ENCODE measurements at regions not wholly inside any gene's neighbourhood (a gene's known extent, or its start where the extent isn't known, plus 50 kb on each side); places are given as distances from the start of the nearest gene placed in this dataset.

DNA sequence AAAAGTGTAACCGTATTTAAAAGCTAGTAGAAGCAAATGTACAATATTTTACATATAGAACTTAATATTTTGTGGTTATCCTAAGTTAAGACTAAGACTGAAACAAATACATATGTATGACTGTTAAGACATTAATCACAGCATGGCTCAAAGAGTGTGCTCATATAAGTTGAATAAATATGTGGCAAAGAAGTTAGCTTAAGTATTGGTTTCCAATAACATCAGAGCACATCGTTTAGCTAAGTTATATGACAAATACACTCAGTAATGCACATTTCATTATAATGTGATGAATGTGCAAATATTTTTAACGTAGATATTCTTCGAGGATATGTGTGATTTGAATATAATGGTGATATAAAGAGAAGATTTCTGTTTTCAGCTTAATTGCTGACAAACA, 253.8 kb downstream of the SLITRK5 start:
- ChIA-PET POLR2A (no interaction called here), CTCF (no interaction called here), RAD21 (ENCODE audit: low non-redundant PET in 1 of 2, low total read pairs in 2 of 2, uncharacterized antibody in 2 of 2, unreplicated experiment in 2 of 2) (no interaction called here)
- ATAC-seq (no peak), DNase-seq (ENCODE audit: low read depth, low spot score) (no peak)
- H3K36me3 ChIP-seq (ENCODE audit: control insufficient read depth in 1 of 2, insufficient read depth in 2 of 2, low read length in 2 of 2), result no peaks in the 10 kb centered on the region
- no peaks in the 10 kb centered on the region for H3K79me2 ChIP-seq (ENCODE audit: insufficient read depth, low read length)
- no peak overlapping the region for H3K9ac ChIP-seq (ENCODE audit: low read length)
- H3K4me2 ChIP-seq (ENCODE audit: low read length), result no peak overlapping the region
- intact Hi-C loops (cut with micrococcal nuclease), result no loop called here
- no peaks in the 10 kb centered on the region for H3K4me1 ChIP-seq (ENCODE audit: control insufficient read depth in 1 of 2, insufficient read depth in 2 of 2, low read length in 2 of 2)
- H3K27ac ChIP-seq (ENCODE audit: low read depth, low read length), result no peak overlapping the region
- H3K4me3 ChIP-seq (replicated peaks in 1 of 2; ENCODE audit: low read depth in 1 of 2, low read length in 2 of 2), result no peak overlapping the region
- BruUV-seq (replicated peaks), result no TSS peak
- TF ChIP-seq, protein P1, sequence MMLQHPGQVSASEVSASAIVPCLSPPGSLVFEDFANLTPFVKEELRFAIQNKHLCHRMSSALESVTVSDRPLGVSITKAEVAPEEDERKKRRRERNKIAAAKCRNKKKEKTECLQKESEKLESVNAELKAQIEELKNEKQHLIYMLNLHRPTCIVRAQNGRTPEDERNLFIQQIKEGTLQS (IDR thresholded peaks at IDR 0.05), result no peak
- TF ChIP-seq, protein P2, sequence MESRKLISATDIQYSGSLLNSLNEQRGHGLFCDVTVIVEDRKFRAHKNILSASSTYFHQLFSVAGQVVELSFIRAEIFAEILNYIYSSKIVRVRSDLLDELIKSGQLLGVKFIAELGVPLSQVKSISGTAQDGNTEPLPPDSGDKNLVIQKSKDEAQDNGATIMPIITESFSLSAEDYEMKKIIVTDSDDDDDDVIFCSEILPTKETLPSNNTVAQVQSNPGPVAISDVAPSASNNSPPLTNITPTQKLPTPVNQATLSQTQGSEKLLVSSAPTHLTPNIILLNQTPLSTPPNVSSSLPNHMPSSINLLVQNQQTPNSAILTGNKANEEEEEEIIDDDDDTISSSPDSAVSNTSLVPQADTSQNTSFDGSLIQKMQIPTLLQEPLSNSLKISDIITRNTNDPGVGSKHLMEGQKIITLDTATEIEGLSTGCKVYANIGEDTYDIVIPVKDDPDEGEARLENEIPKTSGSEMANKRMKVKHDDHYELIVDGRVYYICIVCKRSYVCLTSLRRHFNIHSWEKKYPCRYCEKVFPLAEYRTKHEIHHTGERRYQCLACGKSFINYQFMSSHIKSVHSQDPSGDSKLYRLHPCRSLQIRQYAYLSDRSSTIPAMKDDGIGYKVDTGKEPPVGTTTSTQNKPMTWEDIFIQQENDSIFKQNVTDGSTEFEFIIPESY (IDR thresholded peaks at IDR 0.05; ENCODE audit: extremely low read depth, insufficient replicate concordance, low read length), result no peak
- TF ChIP-seq TCF7L2 (IDR thresholded peaks at IDR 0.05; ENCODE audit: borderline replicate concordance, extremely low read depth, insufficient read depth, insufficient read length) (no peak), SRF (IDR thresholded peaks at IDR 0.05; ENCODE audit: low read depth) (no peak), CBX3 (IDR thresholded peaks at IDR 0.05; ENCODE audit: low read depth) (no peak), ZFX (IDR thresholded peaks at IDR 0.05) (no peak), CEBPB (IDR thresholded peaks at IDR 0.05; ENCODE audit: low read depth) (no peak), EZH2phosphoT487 (IDR thresholded peaks at IDR 0.05; ENCODE audit: borderline replicate concordance) (no peak), JUND (IDR thresholded peaks at IDR 0.05) (no peak), SP1 (IDR thresholded peaks at IDR 0.05; ENCODE audit: low read depth) (no peak), SIN3A (IDR thresholded peaks at IDR 0.05; ENCODE audit: low read depth) (no peak)
- TF ChIP-seq, protein P3, sequence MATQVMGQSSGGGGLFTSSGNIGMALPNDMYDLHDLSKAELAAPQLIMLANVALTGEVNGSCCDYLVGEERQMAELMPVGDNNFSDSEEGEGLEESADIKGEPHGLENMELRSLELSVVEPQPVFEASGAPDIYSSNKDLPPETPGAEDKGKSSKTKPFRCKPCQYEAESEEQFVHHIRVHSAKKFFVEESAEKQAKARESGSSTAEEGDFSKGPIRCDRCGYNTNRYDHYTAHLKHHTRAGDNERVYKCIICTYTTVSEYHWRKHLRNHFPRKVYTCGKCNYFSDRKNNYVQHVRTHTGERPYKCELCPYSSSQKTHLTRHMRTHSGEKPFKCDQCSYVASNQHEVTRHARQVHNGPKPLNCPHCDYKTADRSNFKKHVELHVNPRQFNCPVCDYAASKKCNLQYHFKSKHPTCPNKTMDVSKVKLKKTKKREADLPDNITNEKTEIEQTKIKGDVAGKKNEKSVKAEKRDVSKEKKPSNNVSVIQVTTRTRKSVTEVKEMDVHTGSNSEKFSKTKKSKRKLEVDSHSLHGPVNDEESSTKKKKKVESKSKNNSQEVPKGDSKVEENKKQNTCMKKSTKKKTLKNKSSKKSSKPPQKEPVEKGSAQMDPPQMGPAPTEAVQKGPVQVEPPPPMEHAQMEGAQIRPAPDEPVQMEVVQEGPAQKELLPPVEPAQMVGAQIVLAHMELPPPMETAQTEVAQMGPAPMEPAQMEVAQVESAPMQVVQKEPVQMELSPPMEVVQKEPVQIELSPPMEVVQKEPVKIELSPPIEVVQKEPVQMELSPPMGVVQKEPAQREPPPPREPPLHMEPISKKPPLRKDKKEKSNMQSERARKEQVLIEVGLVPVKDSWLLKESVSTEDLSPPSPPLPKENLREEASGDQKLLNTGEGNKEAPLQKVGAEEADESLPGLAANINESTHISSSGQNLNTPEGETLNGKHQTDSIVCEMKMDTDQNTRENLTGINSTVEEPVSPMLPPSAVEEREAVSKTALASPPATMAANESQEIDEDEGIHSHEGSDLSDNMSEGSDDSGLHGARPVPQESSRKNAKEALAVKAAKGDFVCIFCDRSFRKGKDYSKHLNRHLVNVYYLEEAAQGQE (IDR thresholded peaks at IDR 0.05; ENCODE audit: low read depth), result no peak
- TF ChIP-seq, protein P4, sequence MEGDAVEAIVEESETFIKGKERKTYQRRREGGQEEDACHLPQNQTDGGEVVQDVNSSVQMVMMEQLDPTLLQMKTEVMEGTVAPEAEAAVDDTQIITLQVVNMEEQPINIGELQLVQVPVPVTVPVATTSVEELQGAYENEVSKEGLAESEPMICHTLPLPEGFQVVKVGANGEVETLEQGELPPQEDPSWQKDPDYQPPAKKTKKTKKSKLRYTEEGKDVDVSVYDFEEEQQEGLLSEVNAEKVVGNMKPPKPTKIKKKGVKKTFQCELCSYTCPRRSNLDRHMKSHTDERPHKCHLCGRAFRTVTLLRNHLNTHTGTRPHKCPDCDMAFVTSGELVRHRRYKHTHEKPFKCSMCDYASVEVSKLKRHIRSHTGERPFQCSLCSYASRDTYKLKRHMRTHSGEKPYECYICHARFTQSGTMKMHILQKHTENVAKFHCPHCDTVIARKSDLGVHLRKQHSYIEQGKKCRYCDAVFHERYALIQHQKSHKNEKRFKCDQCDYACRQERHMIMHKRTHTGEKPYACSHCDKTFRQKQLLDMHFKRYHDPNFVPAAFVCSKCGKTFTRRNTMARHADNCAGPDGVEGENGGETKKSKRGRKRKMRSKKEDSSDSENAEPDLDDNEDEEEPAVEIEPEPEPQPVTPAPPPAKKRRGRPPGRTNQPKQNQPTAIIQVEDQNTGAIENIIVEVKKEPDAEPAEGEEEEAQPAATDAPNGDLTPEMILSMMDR (IDR thresholded peaks at IDR 0.05 in 2 of 3, conservative IDR thresholded peaks at IDR 0.05 in 1 of 3; ENCODE audit: borderline replicate concordance in 1 of 3, insufficient read depth in 1 of 3, low read depth in 2 of 3, low read length in 2 of 3), result no peak
- TF ChIP-seq, protein P5, sequence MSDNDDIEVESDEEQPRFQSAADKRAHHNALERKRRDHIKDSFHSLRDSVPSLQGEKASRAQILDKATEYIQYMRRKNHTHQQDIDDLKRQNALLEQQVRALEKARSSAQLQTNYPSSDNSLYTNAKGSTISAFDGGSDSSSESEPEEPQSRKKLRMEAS (IDR thresholded peaks at IDR 0.05), result no peak
- no peaks in the 10 kb centered on the region for H3K27me3 ChIP-seq (ENCODE audit: insufficient read depth, low read length)
- H4K20me1 ChIP-seq (ENCODE audit: insufficient read depth), result no peaks in the 10 kb centered on the region
- H3K9me3 ChIP-seq (ENCODE audit: control insufficient read depth in 1 of 2, insufficient read depth in 1 of 2, low read depth in 1 of 2, low read length in 2 of 2), result no peaks in the 10 kb centered on the region; a peak in 1 of 4 replicates
- no peak overlapping the region for H2AFZ ChIP-seq (ENCODE audit: low read depth, low read length, poor library complexity, severe bottlenecking)
- H3K9me2 ChIP-seq (ENCODE audit: insufficient read depth), result no peaks in the 10 kb centered on the region

All from HCT116 (cell line).